BE2C (cell line): ENCODE measurements at regions not wholly inside any gene's neighbourhood (a gene's known extent, or its start where the extent isn't known, plus 50 kb on each side); places are given as distances from the start of the nearest gene placed in this dataset.

ENCODE experiments used
- DNase-seq: peaks from one replicate; pipeline ENCODE4 v3.0.0-alpha.2; 2020
- H3K27me3 ChIP-seq: fragments of 250-450 bp; sonication (Bioruptor Pico); 2 replicates; pipeline ENCODE4 v1.5.1; 2020; ENCODE audit warnings: mild to moderate bottlenecking
- H3K36me3 ChIP-seq: fragments of 250-450 bp; sonication (Bioruptor Pico); 2 replicates; pipeline ENCODE4 v1.5.1; 2020; ENCODE audit warnings: mild to moderate bottlenecking
- H3K4me1 ChIP-seq: fragments of 250-450 bp; sonication (Bioruptor Pico); 2 replicates; pipeline ENCODE4 v1.5.1; 2020
- H3K4me3 ChIP-seq: 2 replicates; pipeline ENCODE4 v1.5.1; 2011; ENCODE audit warnings: low read depth, low read length
- H3K9me3 ChIP-seq: fragments of 250-450 bp; sonication (Bioruptor Pico); 2 replicates; pipeline ENCODE4 v1.5.1; 2020
- CTCF ChIP-seq: IDR thresholded peaks from 2 replicates; pipeline ENCODE4 v1.5.1; 2012; ENCODE audit warnings: mild to moderate bottlenecking, low read depth, low read length

GRCh38 chr15:31801152-31801551, 229.2 kb upstream of the CHRNA7 start:
- Histone ChIP-seq H3K36me3 (no peaks in the 10 kb centered on the region), H3K4me3 (no peak overlapping the region), H3K9me3 (no peaks in the 10 kb centered on the region), H3K4me1 (no peaks in the 10 kb centered on the region), H3K27me3 (0 out of 2 replicates have a peak, but pooled peaks cover 3% of the 10 kb centered on the region)
- peak; percentile 30 for DNase-seq
- no peak for TF ChIP-seq CTCF

GRCh38 chr15:31802761-31803160, 227.6 kb upstream of the CHRNA7 start:
- no peak for DNase-seq
- Histone ChIP-seq H3K9me3 (no peaks in the 10 kb centered on the region), H3K4me1 (no peaks in the 10 kb centered on the region), H3K4me3 (no peak overlapping the region), H3K36me3 (no peaks in the 10 kb centered on the region), H3K27me3 (no peaks in the 10 kb centered on the region)
- no peak for TF ChIP-seq CTCF

- no peaks in the 10 kb centered on the region for H3K4me1 ChIP-seq
- no peaks in the 10 kb centered on the region for H3K36me3 ChIP-seq
- H3K27me3 ChIP-seq = no peaks in the 10 kb centered on the region
- no peak for TF ChIP-seq CTCF
- no peak overlapping the region for H3K4me3 ChIP-seq
- H3K9me3 ChIP-seq = no peaks in the 10 kb centered on the region
- DNase-seq = no peak
Observed at GRCh38 chr15:31803388-31803884, 226.9 kb upstream of the CHRNA7 start.

GRCh38 chr15:31805090-31805662, 225.1 kb upstream of the CHRNA7 start:
- H3K4me3 ChIP-seq = no peak overlapping the region
- no peak for TF ChIP-seq CTCF
- H3K27me3 ChIP-seq = no peaks in the 10 kb centered on the region
- H3K4me1 ChIP-seq = no peaks in the 10 kb centered on the region
- H3K36me3 ChIP-seq = no peaks in the 10 kb centered on the region
- H3K9me3 ChIP-seq = no peaks in the 10 kb centered on the region
- no peak for DNase-seq

- Histone ChIP-seq H3K4me1 (no peaks in the 10 kb centered on the region), H3K9me3 (no peaks in the 10 kb centered on the region), H3K36me3 (no peaks in the 10 kb centered on the region)
Observed at GRCh38 chr15:31806106-31806505, 224.2 kb upstream of the CHRNA7 start.

GRCh38 chr15:31811641-31812040, 218.7 kb upstream of the CHRNA7 start:
- no peak for TF ChIP-seq CTCF
- Histone ChIP-seq H3K36me3 (no peaks in the 10 kb centered on the region), H3K27me3 (no peaks in the 10 kb centered on the region), H3K9me3 (no peaks in the 10 kb centered on the region), H3K4me3 (no peak overlapping the region), H3K4me1 (no peaks in the 10 kb centered on the region)
- DNase-seq = no peak

More at GRCh38 chr15:31806106-31806505, 224.2 kb upstream of the CHRNA7 start:
- Histone ChIP-seq H3K27me3 (no peaks in the 10 kb centered on the region), H3K4me3 (no peak overlapping the region)
- DNase-seq = no peak
- TF ChIP-seq CTCF = no peak
